ENCODE measurements at regions not wholly inside any gene's neighbourhood (a gene's known extent, or its start where the extent isn't known, plus 50 kb on each side); places are given as distances from the start of the nearest gene placed in this dataset.

- Histone ChIP-seq H3K9me3 (no peaks in the 10 kb centered on the region), H3K27me3 (no peaks in the 10 kb centered on the region), H3K4me3 (no peak overlapping the region), H3K4me1 (ENCODE audit: insufficient read depth) (no peaks in the 10 kb centered on the region), H3K36me3 (no peaks in the 10 kb centered on the region), H3K27ac (no peak overlapping the region)
- 87 to 89% (median 87%) methylated on average over 1 of the region's 1 CpG for WGBS, 3 donors
- no peak for DNase-seq
- intact Hi-C loops (cut with DNase I): no loop called here
- TF ChIP-seq EP300 (IDR thresholded peaks at IDR 0.05) (no peak), CTCF (IDR thresholded peaks at IDR 0.05) (no peak), POLR2A (IDR thresholded peaks at IDR 0.05) (no peak)
Observed at GRCh38 chr3:165395188-165395587, 199.0 kb upstream of the SLITRK3 start.

GRCh38 chr3:165393461-165393860 lies 197.3 kb upstream of the SLITRK3 start:
- intact Hi-C loops (cut with DNase I): no loop called here
- no peak overlapping the region for H3K4me3 ChIP-seq
- no peaks in the 10 kb centered on the region for H3K36me3 ChIP-seq
- TF ChIP-seq CTCF (IDR thresholded peaks at IDR 0.05) (no peak), POLR2A (IDR thresholded peaks at IDR 0.05) (no peak), EP300 (IDR thresholded peaks at IDR 0.05) (no peak)
- H3K9me3 ChIP-seq: no peaks in the 10 kb centered on the region
- no peak for DNase-seq
- H3K27me3 ChIP-seq: no peaks in the 10 kb centered on the region
- H3K4me1 ChIP-seq (ENCODE audit: insufficient read depth): no peaks in the 10 kb centered on the region
- no peak overlapping the region for H3K27ac ChIP-seq
- WGBS, 3 donors: 79 to 91% (median 80%) methylated on average over 1 of the region's 1 CpG

GRCh38 chr3:165390166-165390565 lies 194.0 kb upstream of the SLITRK3 start:
- Histone ChIP-seq H3K36me3 (no peaks in the 10 kb centered on the region), H3K27ac (no peak overlapping the region), H3K4me3 (no peak overlapping the region), H3K27me3 (no peaks in the 10 kb centered on the region), H3K4me1 (ENCODE audit: insufficient read depth) (no peaks in the 10 kb centered on the region), H3K9me3 (no peaks in the 10 kb centered on the region)
- no peak for DNase-seq
- 74 to 86% (median 76%) methylated on average over 3 of the region's 3 CpGs for WGBS, 3 donors
- intact Hi-C loops (cut with DNase I): no loop called here
- TF ChIP-seq CTCF (IDR thresholded peaks at IDR 0.05) (no peak), EP300 (IDR thresholded peaks at IDR 0.05) (no peak), POLR2A (IDR thresholded peaks at IDR 0.05) (no peak)

GRCh38 chr3:165389653-165390052 lies 193.5 kb upstream of the SLITRK3 start:
- WGBS, 3 donors: 73 to 83% (median 78%) methylated on average over 5 of the region's 5 CpGs
- H3K9me3 ChIP-seq: no peaks in the 10 kb centered on the region
- TF ChIP-seq CTCF (IDR thresholded peaks at IDR 0.05) (no peak), EP300 (IDR thresholded peaks at IDR 0.05) (no peak), POLR2A (IDR thresholded peaks at IDR 0.05) (no peak)
- no peaks in the 10 kb centered on the region for H3K36me3 ChIP-seq
- intact Hi-C loops (cut with DNase I): no loop called here
- H3K4me3 ChIP-seq: no peak overlapping the region
- H3K4me1 ChIP-seq (ENCODE audit: insufficient read depth): no peaks in the 10 kb centered on the region
- H3K27ac ChIP-seq: no peak overlapping the region
- no peak for DNase-seq
- H3K27me3 ChIP-seq: no peaks in the 10 kb centered on the region

GRCh38 chr3:165389064-165389463 lies 192.9 kb upstream of the SLITRK3 start:
- Histone ChIP-seq H3K9me3 (no peaks in the 10 kb centered on the region), H3K27ac (no peak overlapping the region), H3K36me3 (no peaks in the 10 kb centered on the region), H3K4me1 (ENCODE audit: insufficient read depth) (no peaks in the 10 kb centered on the region), H3K27me3 (no peaks in the 10 kb centered on the region), H3K4me3 (no peak overlapping the region)
- intact Hi-C loops (cut with DNase I): no loop called here
- no peak for TF ChIP-seq CTCF (IDR thresholded peaks at IDR 0.05)
- no peak for TF ChIP-seq EP300 (IDR thresholded peaks at IDR 0.05)
- no peak for TF ChIP-seq POLR2A (IDR thresholded peaks at IDR 0.05)
- no peak for DNase-seq

Data from ovary (tissue), 7 donors.